ENCODE measurements at regions not wholly inside any gene's neighbourhood (a gene's known extent, or its start where the extent isn't known, plus 50 kb on each side); places are given as distances from the start of the nearest gene placed in this dataset.

GRCh38 chr17:63033142-63033541 lies 67.1 kb downstream of the TANC2 start:
- no peaks in the 10 kb centered on the region for H3K79me2 ChIP-seq (ENCODE audit: control insufficient read depth, low read length)
- no peaks in the 10 kb centered on the region for H4K20me1 ChIP-seq (ENCODE audit: control insufficient read depth, insufficient read depth, low read depth, low read length)
- H3K4me2 ChIP-seq (ENCODE audit: low read length), result no peak overlapping the region
- no peaks in the 10 kb centered on the region; the same call in 1 of the 2 replicates for H3K9me3 ChIP-seq (ENCODE audit: control insufficient read depth, insufficient read depth, low read length)
- H3K36me3 ChIP-seq (ENCODE audit: control insufficient read depth, low read length), result no peaks in the 10 kb centered on the region
- peaks cover 26% of the 10 kb centered on the region for H3K4me1 ChIP-seq (ENCODE audit: control insufficient read depth, low read length)
- H3F3A ChIP-seq (ENCODE audit: control insufficient read depth, insufficient read depth), result no peaks in the 10 kb centered on the region
- no peaks in the 10 kb centered on the region for H3K9me2 ChIP-seq (replicated peaks; ENCODE audit: control insufficient read depth, low read length)
- H3K27ac ChIP-seq (ENCODE audit: low read depth, low read length), result no peak overlapping the region
- no peak overlapping the region for H3K4me3 ChIP-seq (ENCODE audit: low read length)
- TF ChIP-seq EZH2phosphoT487 (IDR thresholded peaks at IDR 0.05; ENCODE audit: borderline replicate concordance, low read length) (no peak), CTCF (IDR thresholded peaks at IDR 0.05; ENCODE audit: low read depth, low read length, poor library complexity, severe bottlenecking) (no peak)
- H3K27me3 ChIP-seq (ENCODE audit: control insufficient read depth, low read length), result no peaks in the 10 kb centered on the region

- no peaks in the 10 kb centered on the region; the same call in 1 of the 2 replicates for H3K9me3 ChIP-seq (ENCODE audit: control insufficient read depth, insufficient read depth, low read length)
- no peak for TF ChIP-seq CTCF (IDR thresholded peaks at IDR 0.05; ENCODE audit: low read depth, low read length, poor library complexity, severe bottlenecking)
- no peak for TF ChIP-seq EZH2phosphoT487 (IDR thresholded peaks at IDR 0.05; ENCODE audit: borderline replicate concordance, low read length)
- H3K79me2 ChIP-seq (ENCODE audit: control insufficient read depth, low read length), result no peaks in the 10 kb centered on the region
- peak overlapping the region; percentile 55 for H3K4me2 ChIP-seq (ENCODE audit: low read length)
- H3K9me2 ChIP-seq (replicated peaks; ENCODE audit: control insufficient read depth, low read length), result no peaks in the 10 kb centered on the region
- peaks cover 21% of the 10 kb centered on the region for H3K4me1 ChIP-seq (ENCODE audit: control insufficient read depth, low read length)
- H3K27ac ChIP-seq (ENCODE audit: low read depth, low read length), result peak overlapping the region; percentile 47
- H3K27me3 ChIP-seq (ENCODE audit: control insufficient read depth, low read length), result no peaks in the 10 kb centered on the region
- H3K36me3 ChIP-seq (ENCODE audit: control insufficient read depth, low read length), result no peaks in the 10 kb centered on the region
- H3K4me3 ChIP-seq (ENCODE audit: low read length), result peak overlapping the region; percentile 43
- H4K20me1 ChIP-seq (ENCODE audit: control insufficient read depth, insufficient read depth, low read depth, low read length), result no peaks in the 10 kb centered on the region
- no peaks in the 10 kb centered on the region for H3F3A ChIP-seq (ENCODE audit: control insufficient read depth, insufficient read depth)
These were observed 69.2 kb downstream of the TANC2 start for GRCh38 chr17:63035271-63035670.

- Histone ChIP-seq H3K4me2 (ENCODE audit: low read length) (peak overlapping the region; percentile 55), H3K9me3 (ENCODE audit: control insufficient read depth, insufficient read depth, low read length) (no peaks in the 10 kb centered on the region; the same call in 1 of the 2 replicates), H3K27me3 (ENCODE audit: control insufficient read depth, low read length) (no peaks in the 10 kb centered on the region), H3K79me2 (ENCODE audit: control insufficient read depth, low read length) (no peaks in the 10 kb centered on the region), H3K27ac (ENCODE audit: low read depth, low read length) (peak overlapping the region; percentile 47), H4K20me1 (ENCODE audit: control insufficient read depth, insufficient read depth, low read depth, low read length) (no peaks in the 10 kb centered on the region), H3F3A (ENCODE audit: control insufficient read depth, insufficient read depth) (no peaks in the 10 kb centered on the region), H3K9me2 (replicated peaks; ENCODE audit: control insufficient read depth, low read length) (no peaks in the 10 kb centered on the region), H3K36me3 (ENCODE audit: control insufficient read depth, low read length) (no peaks in the 10 kb centered on the region), H3K4me1 (ENCODE audit: control insufficient read depth, low read length) (peaks cover 21% of the 10 kb centered on the region), H3K4me3 (ENCODE audit: low read length) (peak overlapping the region; percentile 43)
- TF ChIP-seq EZH2phosphoT487 (IDR thresholded peaks at IDR 0.05; ENCODE audit: borderline replicate concordance, low read length) (no peak), CTCF (IDR thresholded peaks at IDR 0.05; ENCODE audit: low read depth, low read length, poor library complexity, severe bottlenecking) (no peak)
These were observed 69.7 kb downstream of the TANC2 start for GRCh38 chr17:63035695-63036094.
